HG02981 (cell line): ENCODE measurements at regions not wholly inside any gene's neighbourhood (a gene's known extent, or its start where the extent isn't known, plus 50 kb on each side); places are given as distances from the start of the nearest gene placed in this dataset.

Source experiments
- ATAC-seq: cut with Tn5 transposase; IDR thresholded peaks from one replicate; pipeline ENCODE4 v1.9.1; 2021; ENCODE audit warnings: mild to moderate bottlenecking, moderate library complexity; ENCODE audit not compliant: unreplicated experiment

DNA sequence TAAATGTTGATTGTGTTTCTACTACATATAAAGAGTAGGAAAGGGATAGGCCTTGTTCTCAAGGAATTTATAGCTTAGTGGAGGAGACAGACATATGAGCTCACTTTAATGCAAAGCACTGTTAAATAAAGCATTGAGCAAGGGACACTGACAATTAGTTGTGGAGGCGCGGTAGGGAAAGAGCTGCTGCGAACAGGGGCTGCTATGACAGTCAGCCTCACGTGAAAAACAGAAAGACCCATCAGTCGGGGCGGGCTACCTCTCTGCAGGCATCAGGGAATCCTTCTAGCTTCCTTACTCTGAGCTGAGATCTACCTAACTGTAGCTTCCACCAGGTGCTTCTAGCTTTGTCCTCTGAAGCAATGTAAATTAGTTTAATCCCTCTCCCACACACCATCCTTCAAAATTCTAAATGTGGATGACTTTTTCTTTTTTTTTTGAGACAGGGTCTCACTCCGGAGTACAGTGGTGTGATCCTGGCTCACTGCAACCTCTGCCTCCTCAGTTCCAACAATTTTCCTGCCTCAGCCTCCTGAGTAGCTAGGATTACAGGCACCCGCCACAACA is 129.9 kb upstream of the ZFHX3 start:
- ATAC-seq: no peak

DNA sequence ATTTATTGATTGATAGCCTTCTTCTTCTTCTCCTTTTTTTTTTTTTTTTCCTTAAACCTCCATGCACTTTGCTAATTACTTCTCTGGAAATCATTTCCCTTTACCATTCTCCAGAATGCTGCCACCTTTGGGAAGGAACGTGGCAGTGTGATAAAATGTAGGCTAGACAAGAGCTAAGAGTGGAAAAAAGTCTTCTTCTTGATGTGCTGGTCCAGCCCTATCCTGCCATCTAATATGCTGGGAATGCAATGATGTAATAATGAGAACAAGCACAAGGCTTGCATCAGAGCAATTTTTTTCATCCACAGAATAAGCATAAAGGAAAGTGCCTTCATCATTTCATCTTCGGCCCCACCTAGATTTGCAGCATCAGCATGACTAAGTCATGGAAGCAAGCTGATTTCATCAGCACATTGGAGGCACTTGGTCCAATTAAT is 128.7 kb upstream of the ZFHX3 start:
- no peak for ATAC-seq

DNA sequence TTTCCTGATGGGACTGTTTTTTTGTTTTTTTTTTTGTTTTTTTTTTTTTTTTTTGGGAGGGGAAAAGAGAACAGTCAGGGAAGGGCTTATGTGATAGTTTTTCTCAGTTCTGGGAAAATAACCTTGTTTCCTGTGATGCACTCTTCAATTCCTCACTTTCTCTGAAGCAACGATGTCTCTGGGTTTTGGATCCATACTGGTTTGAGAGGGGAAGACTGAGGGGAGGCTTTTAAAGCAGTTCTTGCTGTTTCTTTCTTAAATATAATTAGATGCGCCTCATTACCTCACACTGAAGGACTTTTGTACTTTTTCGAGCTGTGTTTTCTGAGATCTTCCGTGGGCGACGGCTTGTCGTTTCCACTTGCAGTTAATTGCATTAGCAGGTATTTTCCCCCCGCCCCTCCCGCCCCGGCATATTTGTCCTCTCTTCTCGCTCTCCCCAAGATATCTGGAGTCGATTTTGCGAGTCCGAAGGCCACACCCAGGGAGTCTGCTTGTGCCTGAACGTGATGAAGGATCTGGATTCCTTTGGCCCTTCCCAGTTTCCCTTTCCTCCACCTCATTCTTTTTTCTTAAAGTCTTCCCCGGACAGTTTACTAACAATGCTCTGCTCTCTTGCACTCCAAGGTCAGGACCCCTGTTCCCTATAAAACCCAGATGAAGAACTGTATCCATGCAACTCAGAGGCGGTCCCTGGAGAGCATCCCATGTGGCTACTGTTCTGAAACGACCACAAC is 125.2 kb upstream of the ZFHX3 start:
- ATAC-seq: no peak

GRCh38 chr16:73172241-73172972 is 124.5 kb upstream of the ZFHX3 start:
- no peak for ATAC-seq

DNA sequence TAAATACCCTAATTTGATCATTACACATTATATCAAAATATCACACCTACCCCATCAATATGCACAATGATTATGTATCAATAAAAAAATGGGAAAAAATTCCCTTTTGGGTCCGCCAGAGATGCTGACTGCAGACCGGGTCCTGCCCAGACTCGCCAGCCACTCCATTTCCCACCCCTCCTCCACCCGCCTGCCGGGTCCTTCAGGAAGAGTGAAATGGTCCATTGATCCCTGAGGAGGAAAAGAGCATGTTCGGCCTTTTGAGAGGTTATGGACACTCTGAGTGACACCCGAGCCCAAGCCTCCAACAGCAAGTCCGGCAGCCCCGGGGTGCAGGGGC is 123.9 kb upstream of the ZFHX3 start:
- ATAC-seq: no peak

DNA sequence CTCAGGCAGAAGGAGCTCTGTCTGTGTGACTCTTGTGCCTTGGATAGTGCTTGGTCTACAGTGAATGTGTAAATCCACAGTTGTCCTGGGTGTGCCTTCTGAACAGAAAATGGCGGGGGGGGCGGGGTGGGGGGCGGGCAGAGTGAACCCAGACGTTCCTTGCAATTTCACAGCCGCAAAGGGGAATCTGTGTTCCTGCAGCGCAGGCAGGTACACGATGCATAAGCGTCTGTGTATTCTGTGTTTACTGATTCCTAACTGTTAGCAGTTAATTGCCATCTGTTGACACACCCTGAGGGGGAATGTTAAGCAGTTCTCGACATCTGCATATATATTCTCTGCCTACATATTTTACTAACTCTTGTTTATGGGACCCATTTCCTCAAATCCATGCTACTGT is 123.5 kb upstream of the ZFHX3 start:
- ATAC-seq: no peak

- ATAC-seq: no peak
Observed at GRCh38 chr16:73170612-73171038, 122.7 kb upstream of the ZFHX3 start.

GRCh38 chr16:73166947-73167550 is 119.1 kb upstream of the ZFHX3 start:
- no peak for ATAC-seq

- ATAC-seq: no peak
Observed at GRCh38 chr16:73166441-73166851, 118.5 kb upstream of the ZFHX3 start.

DNA sequence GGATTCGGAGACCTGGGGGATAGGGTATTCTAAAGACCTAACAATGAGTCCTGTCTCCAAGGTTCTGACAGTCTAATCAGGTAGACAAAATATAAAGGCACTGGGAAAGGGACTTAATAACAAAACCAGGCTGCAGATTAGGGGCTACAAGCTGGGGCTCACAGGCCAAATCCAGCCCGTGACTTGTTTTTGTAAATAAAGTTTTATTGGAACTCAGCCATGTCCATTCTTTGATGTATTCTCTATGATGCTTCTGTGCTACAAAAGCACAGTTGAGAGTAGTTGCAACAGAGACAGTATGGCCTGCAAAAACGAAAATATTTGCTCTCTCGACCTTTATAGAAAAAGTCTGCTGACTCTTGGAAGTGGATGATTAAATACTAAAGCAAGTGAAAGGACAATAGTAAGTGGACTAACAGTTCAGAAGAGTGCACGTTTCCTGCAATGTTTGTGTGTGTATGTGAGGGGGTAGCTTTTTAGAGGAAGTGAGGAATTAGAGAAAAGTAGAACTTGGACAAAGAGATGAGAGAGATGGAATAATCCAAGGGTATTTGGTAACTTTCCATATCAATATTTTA is 115.4 kb upstream of the ZFHX3 start:
- no peak for ATAC-seq

DNA sequence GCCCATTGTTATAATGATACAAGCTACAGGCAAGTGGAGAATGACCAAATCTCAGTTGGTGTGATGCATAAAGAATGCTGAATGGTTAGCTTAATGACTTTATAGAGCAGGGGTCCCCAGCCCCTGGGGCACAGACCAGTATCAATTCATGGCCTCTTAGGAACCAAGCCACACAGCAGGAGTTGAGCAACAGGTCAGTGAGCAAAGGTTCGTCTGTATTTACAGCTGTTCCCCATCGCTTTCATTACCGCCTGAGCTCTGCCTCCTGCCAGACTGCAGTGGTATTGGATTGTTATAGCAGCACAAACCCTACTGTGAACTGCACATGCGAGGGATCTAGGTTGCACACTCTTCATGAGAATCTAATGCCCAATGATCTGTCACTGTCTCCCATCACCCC is 114.0 kb upstream of the ZFHX3 start:
- ATAC-seq: no peak

DNA sequence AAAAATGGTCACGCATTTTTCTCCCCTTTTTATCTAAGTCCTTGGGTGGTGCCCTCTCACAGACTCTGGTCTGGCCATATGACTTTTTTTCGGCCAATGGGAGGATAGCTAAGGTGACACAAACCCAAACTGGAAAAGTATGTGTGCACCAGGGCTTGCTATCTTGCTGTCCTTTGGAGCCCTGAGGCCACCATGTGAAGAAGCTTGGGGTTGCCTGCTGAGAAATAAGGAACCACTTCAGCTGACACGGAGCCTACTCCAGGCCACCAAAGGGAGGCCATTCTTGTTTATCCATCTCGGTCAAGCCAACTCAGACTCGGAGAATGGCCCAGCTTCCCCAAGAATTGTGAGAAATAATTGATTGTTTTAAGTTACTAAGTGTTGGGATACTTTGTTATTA is 111.4 kb upstream of the ZFHX3 start:
- ATAC-seq: no peak

DNA sequence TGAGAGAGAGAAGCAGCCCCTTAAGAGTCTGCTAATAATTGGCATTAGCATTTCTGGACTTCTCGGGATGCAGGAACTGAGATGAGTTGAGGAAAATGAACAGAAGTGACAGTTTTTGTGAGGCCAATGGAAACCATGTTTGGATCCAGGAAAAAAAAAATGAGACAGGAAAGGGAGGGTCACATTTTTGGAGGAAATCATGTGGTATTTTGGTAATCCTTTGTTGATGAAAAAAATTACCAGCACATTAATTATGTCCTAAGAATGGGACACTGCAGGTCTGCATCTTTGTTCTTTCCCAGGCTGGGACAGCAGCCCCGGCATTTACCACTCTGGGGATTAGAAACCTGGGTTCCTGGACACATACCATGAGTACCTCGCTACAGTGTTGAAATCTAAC is 109.9 kb upstream of the ZFHX3 start:
- no peak for ATAC-seq

GRCh38 chr16:73154063-73154870 is 106.3 kb upstream of the ZFHX3 start:
- ATAC-seq: no peak

DNA sequence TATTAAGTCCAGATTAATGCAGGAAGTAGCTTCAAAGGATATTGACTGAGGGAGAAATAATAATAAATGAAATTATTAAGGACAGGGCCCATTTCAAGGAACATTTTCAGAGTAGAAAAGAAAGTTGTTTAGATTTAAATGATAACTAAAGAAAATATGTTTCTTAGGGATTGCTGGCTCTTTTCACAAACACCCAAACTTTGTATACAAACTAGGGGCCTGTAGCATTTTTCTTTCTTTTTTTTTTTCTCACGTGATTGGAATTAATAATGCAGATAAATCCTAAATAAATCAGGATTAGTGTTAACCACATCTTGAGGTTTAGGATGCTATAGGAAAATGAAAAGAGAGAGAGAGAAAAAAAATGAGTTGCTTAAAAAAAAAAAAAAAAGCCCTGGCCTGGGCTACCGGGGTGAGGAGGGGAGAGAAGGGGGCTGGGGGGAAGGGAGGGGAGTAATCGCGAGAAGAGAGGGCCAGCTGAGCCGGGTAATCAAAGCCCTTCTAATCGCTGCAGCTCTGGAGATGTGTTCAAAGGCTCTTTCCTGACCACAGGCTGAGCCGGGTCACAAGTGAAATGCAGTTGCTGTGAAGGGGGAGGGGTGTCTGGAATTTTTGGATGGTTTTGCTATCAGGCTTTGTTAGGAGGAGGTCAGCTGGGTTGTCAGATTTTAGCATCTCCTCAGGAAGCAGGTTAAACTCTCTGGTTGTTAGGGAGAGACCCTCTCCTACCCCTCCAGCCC is 104.6 kb upstream of the ZFHX3 start:
- ATAC-seq: no peak

DNA sequence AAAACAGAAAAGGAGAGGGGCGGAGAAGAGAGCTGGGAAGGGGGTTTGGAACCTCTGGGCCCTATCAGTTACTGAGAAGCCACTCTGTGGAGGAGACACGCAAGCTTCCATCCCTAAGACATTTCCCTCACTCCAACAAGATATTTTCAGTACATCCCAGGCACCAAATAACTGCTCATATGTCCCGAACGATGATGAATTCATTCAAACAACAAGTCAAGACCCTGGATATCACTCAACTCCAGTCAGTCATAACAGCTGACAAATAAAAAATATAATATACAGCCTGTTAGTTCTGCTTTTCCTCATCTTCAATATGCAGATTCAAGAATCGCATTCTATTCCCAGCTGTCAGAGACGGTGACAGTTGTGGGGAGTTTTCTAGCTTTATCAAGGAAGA is 104.0 kb upstream of the ZFHX3 start:
- no peak for ATAC-seq

DNA sequence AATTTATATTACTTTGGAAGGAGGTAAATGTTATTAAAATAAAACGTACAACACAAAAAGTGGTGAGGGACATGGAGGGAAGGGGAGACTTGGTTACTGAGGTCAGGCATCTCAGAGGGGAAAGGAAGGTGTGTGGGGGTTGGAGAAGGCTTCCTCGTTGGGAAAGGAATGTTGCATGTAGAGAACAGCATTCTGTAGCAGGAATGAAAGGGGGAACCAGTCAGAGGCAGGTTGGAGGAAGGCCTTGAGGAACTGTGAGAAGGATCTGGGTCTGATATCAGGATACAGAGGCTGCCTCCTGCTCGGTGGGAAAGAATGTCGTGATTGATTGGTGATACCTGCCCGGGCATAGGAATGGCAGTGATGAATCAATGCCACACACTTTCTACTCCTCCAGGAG is 103.3 kb upstream of the ZFHX3 start:
- no peak for ATAC-seq

GRCh38 chr16:73150786-73151185 is 102.9 kb upstream of the ZFHX3 start:
- no peak for ATAC-seq

DNA sequence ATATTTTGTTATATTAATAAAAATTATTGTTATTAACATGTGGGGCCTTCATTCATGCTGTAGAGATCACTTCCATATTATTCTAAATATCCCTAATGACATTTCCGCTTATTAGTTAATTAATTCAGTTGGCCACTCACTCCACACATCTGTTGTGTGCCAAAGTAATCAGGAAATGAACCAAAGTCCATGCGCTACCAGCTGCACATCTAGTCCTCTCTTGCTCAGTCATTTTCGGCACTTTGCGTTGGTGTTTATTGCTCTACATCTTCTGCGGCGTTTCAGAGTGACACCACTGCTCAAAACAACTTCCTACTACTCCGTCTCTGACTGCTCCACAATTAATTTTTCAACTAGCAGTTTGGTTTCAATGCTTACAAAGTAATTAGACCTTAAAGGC is 101.4 kb upstream of the ZFHX3 start:
- no peak for ATAC-seq

DNA sequence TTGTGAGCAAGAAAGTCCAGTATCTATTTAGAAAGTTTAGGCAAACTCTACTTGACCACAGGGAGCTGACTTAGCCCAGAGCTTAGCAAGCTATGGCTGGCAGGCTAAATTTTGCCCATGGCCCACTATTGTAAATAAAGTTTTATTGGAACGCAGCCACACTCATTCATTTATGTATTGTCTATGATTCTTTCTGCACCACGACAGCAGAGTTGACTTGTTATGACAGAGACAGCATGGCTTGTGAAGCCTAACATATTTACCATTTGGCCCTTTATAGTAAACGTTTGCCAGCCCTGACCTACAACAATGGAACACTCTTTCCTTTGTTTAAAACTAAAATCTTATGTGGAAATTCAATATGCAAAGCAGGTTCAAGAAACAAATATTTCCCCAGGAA is 100.0 kb upstream of the ZFHX3 start:
- no peak for ATAC-seq
